HCT116 (cell line): ENCODE measurements at regions not wholly inside any gene's neighbourhood (a gene's known extent, or its start where the extent isn't known, plus 50 kb on each side); places are given as distances from the start of the nearest gene placed in this dataset.

Experiments
- ATAC-seq: fragments of 200-7000 bp; cut with Tn5 transposase; 2 replicates; pipeline ENCODE4 v1.9.1; 2020; ENCODE audit warnings: mild to moderate bottlenecking, moderate library complexity
- BruUV-seq: library from RNA; stranded (reverse); fragments of 400-500 nt; replicated peaks from 2 replicates; lab custom pipeline; 2021; lab: Mats Ljungman, UMichigan
- CTCF ChIA-PET: fragments of 300-600 bp; sonication (Branson Sonifier 250); formaldehyde crosslinking; loops from one replicate; lab custom pipeline; 2021; ENCODE audit warnings: antibody characterized with exemption; lab: Charles Lee
- POLR2A ChIA-PET: fragments of 300-600, 350-600 bp; sonication (Branson Sonifier 250); formaldehyde crosslinking; loops from one replicate; lab custom pipeline; 2021; ENCODE audit warnings: antibody characterized with exemption; lab: Charles Lee
- RAD21 ChIA-PET, 2 experiments: fragments of 300-600 bp; sonication (Branson Sonifier 250); formaldehyde crosslinking; loops; one replicate each; lab custom pipeline; 2023; ENCODE audit warnings: low total read pairs in 2 of 2; ENCODE audit not compliant: uncharacterized antibody in 2 of 2, unreplicated experiment in 2 of 2, low non-redundant PET in 1 of 2; lab: Charles Lee
- DNase-seq: peaks from one replicate; pipeline ENCODE4 v3.0.0-alpha.2; 2010; ENCODE audit warnings: low read depth, low spot score
- H2AFZ ChIP-seq: fragments of 200-600 bp; shearing (Covaris generic), sonication (generic); 2 replicates; pipeline ENCODE4 v1.6.1; 2017; ENCODE audit warnings: low read depth, mixed run types, mixed read lengths, antibody characterized with exemption, low read length; ENCODE audit not compliant: poor library complexity, severe bottlenecking
- H3K27ac ChIP-seq: 2 replicates; pipeline ENCODE4 v1.5.1; 2012; ENCODE audit warnings: low read depth, low read length
- H3K27me3 ChIP-seq: fragments of 200-600 bp; sonication (generic); 2 replicates; pipeline ENCODE4 v1.6.1; 2016; ENCODE audit warnings: mixed run types, low read length, mixed read lengths; ENCODE audit not compliant: insufficient read depth
- H3K36me3 ChIP-seq, 2 experiments: fragments of 200-500 bp in 1 of 2; fragments of 200-600 bp in 1 of 2; sonication (Bioruptor generic) in 1 of 2; sonication (generic) in 1 of 2; 2 replicates each; pipeline versions ENCODE4 v1.5.1 to v1.6.1; 2014 to 2016; ENCODE audit warnings: low read length in 2 of 2, inconsistent platforms in 1 of 2, mixed read lengths in 1 of 2, mixed run types in 1 of 2; ENCODE audit not compliant: insufficient read depth in 2 of 2, control insufficient read depth in 1 of 2
- H3K4me1 ChIP-seq, 2 experiments: fragments of 200-600 bp in 1 of 2; sonication (generic) in 1 of 2; 2 replicates each; pipeline versions ENCODE4 v1.5.1 to v1.6.1; 2012 to 2017; ENCODE audit warnings: low read length in 2 of 2, inconsistent platforms in 1 of 2, mild to moderate bottlenecking in 1 of 2, mixed read lengths in 1 of 2, mixed run types in 1 of 2, moderate library complexity in 1 of 2; ENCODE audit not compliant: insufficient read depth in 2 of 2, control insufficient read depth in 1 of 2
- H3K4me2 ChIP-seq: fragments of 200-600 bp; sonication (generic); 2 replicates; pipeline ENCODE4 v1.6.1; 2017; ENCODE audit warnings: mixed run types, low read length, mixed read lengths
- H3K4me3 ChIP-seq, 2 experiments: fragments of 200-600 bp in 1 of 2; sonication (generic) in 1 of 2; replicated peaks in 1 of 2; 2 replicates each; pipeline ENCODE4 v1.5.1; 2011 to 2016; ENCODE audit warnings: low read length in 2 of 2, control low read depth in 1 of 2, low read depth in 1 of 2, mild to moderate bottlenecking in 1 of 2, mixed read lengths in 1 of 2, mixed run types in 1 of 2
- H3K79me2 ChIP-seq: fragments of 200-600 bp; sonication (generic); 2 replicates; pipeline ENCODE4 v1.6.1; 2017; ENCODE audit warnings: mild to moderate bottlenecking, mixed run types, low read length, moderate library complexity, mixed read lengths; ENCODE audit not compliant: insufficient read depth
- H3K9ac ChIP-seq: fragments of 200-600 bp; sonication (generic); 2 replicates; pipeline ENCODE4 v1.6.1; 2016; ENCODE audit warnings: low read length, mixed read lengths
- H3K9me2 ChIP-seq: fragments of 200-600 bp; sonication (generic), shearing (Covaris generic); 2 replicates; pipeline ENCODE4 v1.6.1; 2017; ENCODE audit warnings: mixed run types, mild to moderate bottlenecking, moderate library complexity; ENCODE audit not compliant: insufficient read depth
- H3K9me3 ChIP-seq, 2 experiments: fragments of 200-500 bp in 1 of 2; fragments of 200-600 bp in 1 of 2; sonication (Bioruptor generic) in 1 of 2; sonication (generic) in 1 of 2; 2 replicates each; pipeline ENCODE4 v1.6.1; 2014 to 2017; ENCODE audit warnings: low read length in 2 of 2, mixed read lengths in 2 of 2, inconsistent platforms in 1 of 2, low read depth in 1 of 2, mild to moderate bottlenecking in 1 of 2, mixed run types in 1 of 2, moderate library complexity in 1 of 2; ENCODE audit not compliant: control insufficient read depth in 1 of 2, insufficient read depth in 1 of 2
- H4K20me1 ChIP-seq: fragments of 200-600 bp; sonication (generic), shearing (Covaris generic); 2 replicates; pipeline ENCODE4 v1.6.1; 2017; ENCODE audit warnings: mixed run types, mild to moderate bottlenecking, moderate library complexity; ENCODE audit not compliant: insufficient read depth
- CBX3 ChIP-seq: IDR thresholded peaks from 2 replicates; pipeline ENCODE4 v1.6.1; 2012; ENCODE audit warnings: low read depth
- ELF1 ChIP-seq: IDR thresholded peaks from 2 replicates; pipeline ENCODE4 v1.6.1; 2012; ENCODE audit warnings: low read depth, borderline replicate concordance
- EZH2 ChIP-seq: fragments of 200-600 bp; sonication (generic); IDR thresholded peaks from 2 replicates; pipeline ENCODE4 v1.6.1; 2017; ENCODE audit warnings: antibody characterized with exemption, mixed run types
- EZH2phosphoT487 ChIP-seq: fragments of 200-600 bp; IDR thresholded peaks from 2 replicates; pipeline ENCODE4 v1.6.1; 2018; ENCODE audit warnings: antibody characterized with exemption, borderline replicate concordance
- FOSL1 ChIP-seq: IDR thresholded peaks from 2 replicates; pipeline ENCODE4 v1.6.1; 2012; ENCODE audit warnings: low read depth
- JUND ChIP-seq: IDR thresholded peaks from 2 replicates; pipeline ENCODE4 v1.6.1; 2012
- POLR2A ChIP-seq: IDR thresholded peaks from 2 replicates; pipeline ENCODE4 v1.7.0; 2011; ENCODE audit warnings: borderline replicate concordance; ENCODE audit not compliant: insufficient read depth, insufficient read length; ENCODE audit errors: extremely low read depth
- RAD21 ChIP-seq: IDR thresholded peaks from 2 replicates; pipeline ENCODE4 v1.6.1; 2012; ENCODE audit warnings: low read depth, mild to moderate bottlenecking
- SIN3A ChIP-seq: IDR thresholded peaks from 2 replicates; pipeline ENCODE4 v1.6.1; 2012; ENCODE audit warnings: low read depth
- SP1 ChIP-seq: IDR thresholded peaks from 2 replicates; pipeline ENCODE4 v1.6.1; 2012; ENCODE audit warnings: low read depth
- SRF ChIP-seq: IDR thresholded peaks from 2 replicates; pipeline ENCODE4 v1.6.1; 2012; ENCODE audit warnings: low read depth
- YY1 ChIP-seq: IDR thresholded peaks from 2 replicates; pipeline ENCODE4 v1.6.1; 2011; ENCODE audit warnings: low read length, low read depth, moderate library complexity, mild to moderate bottlenecking; ENCODE audit not compliant: insufficient replicate concordance; ENCODE audit errors: extremely low read depth
- ZFX ChIP-seq: fragments of 450-650 bp; IDR thresholded peaks from 2 replicates; pipeline ENCODE4 v1.6.1; 2017
- ZNF274 ChIP-seq: fragments of 200-500 bp; sonication (Bioruptor generic); IDR thresholded peaks from 2 replicates; pipeline ENCODE4 v1.6.1; 2014; ENCODE audit warnings: mild to moderate bottlenecking, low read depth, low read length, inconsistent platforms
- intact Hi-C: fragments of 100-400 bp; cut with micrococcal nuclease; formaldehyde crosslinking; loops from 2 replicates; pipeline ENCODE4 v1.10.0; 2022
- TF ChIP-seq, protein P1 (sequence below): IDR thresholded peaks from 2 replicates; pipeline ENCODE4 v1.6.1; 2012
- TF ChIP-seq, protein P2 (sequence below): IDR thresholded peaks from 2 replicates; pipeline ENCODE4 v1.6.1; 2012
- TF ChIP-seq, protein P3 (sequence below): IDR thresholded peaks from 2 replicates; pipeline ENCODE4 v1.6.1; 2011; ENCODE audit warnings: mild to moderate bottlenecking, low read length, moderate library complexity; ENCODE audit not compliant: insufficient replicate concordance; ENCODE audit errors: extremely low read depth

DNA sequence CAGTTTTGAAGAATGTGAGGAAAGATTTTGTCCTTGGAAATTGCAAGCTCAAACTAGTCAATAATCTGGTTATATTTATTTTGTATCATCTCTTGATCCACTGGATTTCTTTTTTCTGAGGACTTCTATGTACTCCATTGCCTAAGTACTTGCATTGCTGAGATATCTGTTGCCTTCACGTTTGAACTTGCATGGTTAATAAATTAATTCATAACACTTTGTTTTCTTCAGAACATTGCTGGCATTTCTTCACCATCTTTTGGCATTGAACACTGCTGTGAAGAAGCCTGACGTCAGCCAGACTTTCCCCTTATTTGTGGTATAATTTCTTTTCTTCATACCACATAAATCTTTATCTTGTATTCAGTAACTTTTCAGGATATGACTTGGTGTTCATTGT, 246.0 kb upstream of the KIF2A start:
- DNase-seq (no peak), ATAC-seq (no peak)
- Histone ChIP-seq H3K9me3 (no peaks in the 10 kb centered on the region), H4K20me1 (no peaks in the 10 kb centered on the region), H3K4me2 (no peak overlapping the region), H3K79me2 (no peaks in the 10 kb centered on the region), H3K27me3 (peaks cover 60% of the 10 kb centered on the region), H3K27ac (no peak overlapping the region), H3K4me1 (no peaks in the 10 kb centered on the region), H3K4me3 (no peak overlapping the region), H3K9me2 (no peaks in the 10 kb centered on the region), H3K36me3 (no peaks in the 10 kb centered on the region), H3K9ac (no peak overlapping the region), H2AFZ (no peak overlapping the region)
- RAD21 ChIA-PET: no interaction called here
- intact Hi-C loops: no loop called here
- CTCF ChIA-PET: no interaction called here
- POLR2A ChIA-PET: no interaction called here
- BruUV-seq: no TSS peak
- TF ChIP-seq CBX3 (no peak), SP1 (no peak), ELF1 (no peak), YY1 (no peak), JUND (no peak), EZH2phosphoT487 (no peak), ZNF274 (no peak), POLR2A (no peak), FOSL1 (no peak), SRF (no peak), RAD21 (no peak), ZFX (no peak), SIN3A (no peak), EZH2 (no peak)
- TF ChIP-seq, protein P1, sequence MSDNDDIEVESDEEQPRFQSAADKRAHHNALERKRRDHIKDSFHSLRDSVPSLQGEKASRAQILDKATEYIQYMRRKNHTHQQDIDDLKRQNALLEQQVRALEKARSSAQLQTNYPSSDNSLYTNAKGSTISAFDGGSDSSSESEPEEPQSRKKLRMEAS: no peak
- TF ChIP-seq, protein P2, sequence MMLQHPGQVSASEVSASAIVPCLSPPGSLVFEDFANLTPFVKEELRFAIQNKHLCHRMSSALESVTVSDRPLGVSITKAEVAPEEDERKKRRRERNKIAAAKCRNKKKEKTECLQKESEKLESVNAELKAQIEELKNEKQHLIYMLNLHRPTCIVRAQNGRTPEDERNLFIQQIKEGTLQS: no peak
- TF ChIP-seq, protein P3, sequence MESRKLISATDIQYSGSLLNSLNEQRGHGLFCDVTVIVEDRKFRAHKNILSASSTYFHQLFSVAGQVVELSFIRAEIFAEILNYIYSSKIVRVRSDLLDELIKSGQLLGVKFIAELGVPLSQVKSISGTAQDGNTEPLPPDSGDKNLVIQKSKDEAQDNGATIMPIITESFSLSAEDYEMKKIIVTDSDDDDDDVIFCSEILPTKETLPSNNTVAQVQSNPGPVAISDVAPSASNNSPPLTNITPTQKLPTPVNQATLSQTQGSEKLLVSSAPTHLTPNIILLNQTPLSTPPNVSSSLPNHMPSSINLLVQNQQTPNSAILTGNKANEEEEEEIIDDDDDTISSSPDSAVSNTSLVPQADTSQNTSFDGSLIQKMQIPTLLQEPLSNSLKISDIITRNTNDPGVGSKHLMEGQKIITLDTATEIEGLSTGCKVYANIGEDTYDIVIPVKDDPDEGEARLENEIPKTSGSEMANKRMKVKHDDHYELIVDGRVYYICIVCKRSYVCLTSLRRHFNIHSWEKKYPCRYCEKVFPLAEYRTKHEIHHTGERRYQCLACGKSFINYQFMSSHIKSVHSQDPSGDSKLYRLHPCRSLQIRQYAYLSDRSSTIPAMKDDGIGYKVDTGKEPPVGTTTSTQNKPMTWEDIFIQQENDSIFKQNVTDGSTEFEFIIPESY: no peak
